Stimulated activated CD8-positive, alpha-beta memory T cell treated with anti-CD3 and anti-CD28 coated beads, Interleukin-15, amount 100 ng/mL, for 48 hours (primary cell): ENCODE measurements at regions not wholly inside any gene's neighbourhood (a gene's known extent, or its start where the extent isn't known, plus 50 kb on each side); places are given as distances from the start of the nearest gene placed in this dataset.

Experiments used
- DNase-seq, 2 donors: peaks; one replicate each; pipeline ENCODE4 v3.0.0-alpha.2; 2020; ENCODE audit warnings: low read depth in 2 of 2

GRCh38 chr13:107864543-107865317 is 350.6 kb downstream of the LIG4 start:
- no peak for DNase-seq

GRCh38 chr13:107860284-107860683 is 355.1 kb downstream of the LIG4 start:
- no peak for DNase-seq

GRCh38 chr13:107854880-107855279 is 360.5 kb downstream of the LIG4 start:
- DNase-seq, result no peak

GRCh38 chr13:107852072-107852471 is 363.3 kb downstream of the LIG4 start:
- DNase-seq, result no peak

- no peak for DNase-seq
These were observed 363.7 kb downstream of the LIG4 start for GRCh38 chr13:107851670-107852069.

- DNase-seq, result no peak
These were observed 367.9 kb downstream of the LIG4 start for GRCh38 chr13:107847406-107847805.

GRCh38 chr13:107846642-107847041 is 368.7 kb downstream of the LIG4 start:
- DNase-seq, result no peak

- DNase-seq, result no peak
These were observed 369.4 kb downstream of the LIG4 start for GRCh38 chr13:107845911-107846310.

GRCh38 chr13:107843681-107844080 is 371.7 kb downstream of the LIG4 start:
- DNase-seq, result no peak

- DNase-seq, result no peak
These were observed 372.1 kb downstream of the LIG4 start for GRCh38 chr13:107843281-107843680.

- DNase-seq, result no peak
These were observed 372.7 kb downstream of the LIG4 start for GRCh38 chr13:107842562-107843180.

GRCh38 chr13:107838588-107839161 is 376.7 kb downstream of the LIG4 start:
- no peak for DNase-seq

GRCh38 chr13:107836685-107837084 is 378.7 kb downstream of the LIG4 start:
- no peak for DNase-seq

GRCh38 chr13:107835339-107836018 is 379.9 kb downstream of the LIG4 start:
- no peak for DNase-seq

- no peak for DNase-seq
These were observed 380.6 kb downstream of the LIG4 start for GRCh38 chr13:107834717-107835116.

GRCh38 chr13:107834281-107834680 is 381.1 kb downstream of the LIG4 start:
- DNase-seq, result no peak

GRCh38 chr13:107832500-107833100 is 382.7 kb downstream of the LIG4 start:
- no peak for DNase-seq

GRCh38 chr13:107830804-107831203 is 384.5 kb downstream of the LIG4 start:
- no peak for DNase-seq

GRCh38 chr13:107827840-107828549 is 387.3 kb downstream of the LIG4 start:
- no peak for DNase-seq

GRCh38 chr13:107824635-107825034 is 390.7 kb downstream of the LIG4 start:
- DNase-seq, result no peak

- no peak for DNase-seq
These were observed 393.3 kb downstream of the LIG4 start for GRCh38 chr13:107822006-107822405.
